K562 (cell line): ENCODE measurements at regions not wholly inside any gene's neighbourhood (a gene's known extent, or its start where the extent isn't known, plus 50 kb on each side); places are given as distances from the start of the nearest gene placed in this dataset.

Experiments used
- ATAC-seq: fragments of 200-7000 bp; cut with Tn5 transposase; 3 replicates; pipeline ENCODE4 v1.9.1; 2020; ENCODE audit warnings: moderate library complexity
- BruUV-seq: library from RNA; stranded (reverse); fragments of 400-500 nt; replicated peaks from 2 replicates; lab custom pipeline; 2021; lab: Mats Ljungman, UMichigan
- CTCF ChIA-PET: fragments of 300-600 bp; formaldehyde crosslinking; extraction: SDS; loops from one replicate; lab custom pipeline; 2021; ENCODE audit warnings: low intra/inter-chr PET ratio; lab: Yijun Ruan, JAX
- POLR2A ChIA-PET: fragments of 300-600, 350-650 bp; sonication (Branson Sonifier 250); formaldehyde crosslinking; extraction: SDS; loops from one replicate; lab custom pipeline; 2021; ENCODE audit warnings: antibody characterized with exemption, inconsistent platforms; lab: Yijun Ruan, JAX
- DNase-seq, 4 experiments: peaks; one replicate each; pipeline versions ENCODE4 v3.0.0 to v3.0.0-alpha.2; 2011 to 2018; ENCODE audit warnings: low spot score in 3 of 4, mixed read lengths in 3 of 4; ENCODE audit errors: extremely low read depth in 1 of 4
- FAIRE-seq: peaks from 2 replicates; lab custom pipeline; 2011; peaks lifted over from hg19 to GRCh38; lab: Jason Lieb, UNC
- H2AFZ ChIP-seq: 2 replicates; pipeline ENCODE4 v1.6.0; 2011; ENCODE audit warnings: low read depth, low read length, control low read depth, inconsistent platforms
- H3K27ac ChIP-seq: fragments of 200-600 bp; 3 replicates; pipeline ENCODE4 v1.8.0; 2011; ENCODE audit warnings: low read depth, mild to moderate bottlenecking, control low read depth, inconsistent platforms, low read length, moderate library complexity, mixed read lengths; ENCODE audit errors: extremely low read depth
- H3K27me3 ChIP-seq, 2 experiments: fragments of 300-600 bp in 1 of 2; 2 replicates in 1 of 2; 3 replicates in 1 of 2; pipeline versions ENCODE4 v1.6.0 to v1.8.0; 2011; ENCODE audit warnings: inconsistent platforms in 2 of 2, low read length in 2 of 2, mild to moderate bottlenecking in 1 of 2, mixed read lengths in 1 of 2, moderate library complexity in 1 of 2; ENCODE audit not compliant: control insufficient read depth in 2 of 2, insufficient read depth in 2 of 2
- H3K36me3 ChIP-seq: fragments of 300-600 bp; 3 replicates; pipeline ENCODE4 v1.8.0; 2011; ENCODE audit warnings: mild to moderate bottlenecking, low read length, inconsistent platforms; ENCODE audit not compliant: control insufficient read depth, insufficient read depth
- H3K4me1 ChIP-seq, 2 experiments: fragments of 200-600 bp in 1 of 2; replicated peaks in 1 of 2; 2 replicates in 1 of 2; 3 replicates in 1 of 2; pipeline versions ENCODE4 v1.5.1 to v1.8.0; 2011; ENCODE audit warnings: inconsistent platforms in 2 of 2, low read length in 2 of 2, mild to moderate bottlenecking in 1 of 2, mixed read lengths in 1 of 2, moderate library complexity in 1 of 2; ENCODE audit not compliant: control insufficient read depth in 2 of 2, insufficient read depth in 2 of 2
- H3K4me2 ChIP-seq: 2 replicates; pipeline ENCODE4 v1.6.1; 2011; ENCODE audit warnings: low read length, control low read depth, inconsistent platforms, mixed read lengths; ENCODE audit not compliant: insufficient read depth
- H3K4me3 ChIP-seq: fragments of 200-600 bp; sonication (generic), shearing (Covaris generic); 2 replicates; pipeline ENCODE4 v1.5.1; 2016; ENCODE audit warnings: control low read depth, inconsistent platforms
- H3K79me2 ChIP-seq: fragments of 200-600 bp; 3 replicates; pipeline ENCODE4 v1.8.0; 2011; ENCODE audit warnings: low read length, inconsistent platforms; ENCODE audit not compliant: control insufficient read depth, insufficient read depth
- H3K9ac ChIP-seq, 2 experiments: 2 replicates each; pipeline versions ENCODE4 v1.6.0 to v1.6.1; 2011; ENCODE audit warnings: low read depth in 2 of 2, low read length in 2 of 2, control low read depth in 1 of 2, inconsistent platforms in 1 of 2, mild to moderate bottlenecking in 1 of 2, mixed read lengths in 1 of 2; ENCODE audit not compliant: insufficient read depth in 1 of 2
- H3K9me1 ChIP-seq: one replicate; pipeline ENCODE4 v1.6.0; 2011; ENCODE audit warnings: inconsistent platforms, mild to moderate bottlenecking, low read length, moderate library complexity; ENCODE audit not compliant: control insufficient read depth, insufficient read depth
- H3K9me3 ChIP-seq: replicated peaks from 2 replicates; pipeline ENCODE4 v1.5.1; 2011; ENCODE audit warnings: low read depth, low read length, inconsistent platforms; ENCODE audit not compliant: control insufficient read depth, insufficient read depth
- H4K20me1 ChIP-seq: replicated peaks from 2 replicates; pipeline ENCODE4 v1.6.1; 2011; ENCODE audit warnings: low read length, inconsistent platforms, mixed read lengths; ENCODE audit not compliant: control insufficient read depth, insufficient read depth
- CEBPG ChIP-seq, 3 experiments: fragments of 200-800 bp in 1 of 3; sonication (Bioruptor generic) in 1 of 3; sonication (generic) in 1 of 3; formaldehyde crosslinking in 1 of 3; IDR thresholded peaks in 2 of 3; conservative IDR thresholded peaks in 1 of 3; 2 replicates each; pipeline versions ENCODE4 v1.6.1 to v1.8.0; 2016 to 2022; ENCODE audit warnings: missing compliant biosample characterization in 2 of 3, missing genetic modification characterization in 2 of 3, mild to moderate bottlenecking in 1 of 3, missing genetic modification reagents in 1 of 3
- CREB3L1 ChIP-seq: fragments of 450-650 bp; IDR thresholded peaks from 2 replicates; pipeline ENCODE4 v1.6.1; 2014; ENCODE audit warnings: low read depth, mild to moderate bottlenecking, moderate library complexity, borderline replicate concordance
- HMGN3 ChIP-seq: IDR thresholded peaks from 2 replicates; pipeline ENCODE4 v1.6.1; 2011; ENCODE audit warnings: borderline replicate concordance, low read depth, mild to moderate bottlenecking, mixed read lengths, low read length; ENCODE audit not compliant: insufficient read length; ENCODE audit errors: extremely low read depth
- KDM4B ChIP-seq, 2 experiments: fragments of 450-650 bp in 1 of 2; sonication (generic) in 1 of 2; IDR thresholded peaks; 2 replicates each; pipeline ENCODE4 v1.6.1; 2016 to 2017; ENCODE audit warnings: borderline replicate concordance in 2 of 2, antibody characterized with exemption in 1 of 2, low read depth in 1 of 2, mild to moderate bottlenecking in 1 of 2
- NR3C1 ChIP-seq: sonication (generic); formaldehyde crosslinking; IDR thresholded peaks from 2 replicates; pipeline ENCODE4 v1.8.1; 2022; ENCODE audit warnings: missing genetic modification reagents
- PCBP2 ChIP-seq: fragments of 200-400 bp; formaldehyde crosslinking; IDR thresholded peaks from 2 replicates; pipeline ENCODE4 v1.6.1; 2018; ENCODE audit warnings: low read length, low read depth, mild to moderate bottlenecking, moderate library complexity; ENCODE audit not compliant: poor library complexity, severe bottlenecking
- ZNF398 ChIP-seq: fragments of 250-450 bp; sonication (Bioruptor Pico); IDR thresholded peaks from 2 replicates; pipeline ENCODE4 v1.8.0; 2021; ENCODE audit warnings: moderate library complexity, mild to moderate bottlenecking, inconsistent platforms
- WGBS: fragments of 100-300 bp; shearing (Covaris generic); methylation state at CpG from one replicate; pipeline ENCODE4 v1.1.6; 2016; ENCODE audit warnings: low coverage, mixed read lengths; ENCODE audit not compliant: insufficient coverage; ENCODE audit errors: missing lambda C conversion rate; 5-methylcytosine and 5-hydroxymethylcytosine counted together
- in situ Hi-C: fragments of 300-500 bp; cut with MboI; formaldehyde crosslinking; loops from 4 replicates; pipeline ENCODE4 v1.15.0; 2018; ENCODE audit warnings: inconsistent platforms, mixed read lengths
- intact Hi-C: fragments of 100-400 bp; cut with micrococcal nuclease; formaldehyde crosslinking; loops from 2 replicates; pipeline ENCODE4 v1.14.2; 2022
- TF ChIP-seq, protein P1 (sequence below): fragments of 200-800 bp; sonication (Bioruptor generic); IDR thresholded peaks from 2 replicates; pipeline ENCODE4 v1.6.1; 2017; ENCODE audit warnings: missing genetic modification characterization, missing compliant biosample characterization
- TF ChIP-seq, protein P2 (sequence below): sonication (generic); formaldehyde crosslinking; IDR thresholded peaks from 2 replicates; pipeline ENCODE4 v1.8.0; 2022; ENCODE audit warnings: missing genetic modification reagents, mild to moderate bottlenecking, moderate library complexity, borderline replicate concordance
- TF ChIP-seq, protein P3 (sequence below): fragments of 450-650 bp; IDR thresholded peaks from 2 replicates; pipeline ENCODE4 v1.6.1; 2017; ENCODE audit warnings: antibody characterized with exemption, mild to moderate bottlenecking

- no TSS peak for BruUV-seq
- intact Hi-C loops, result no loop called here
- TF ChIP-seq CREB3L1, result no peak
- no peak for TF ChIP-seq PCBP2
- no peak for TF ChIP-seq NR3C1
- TF ChIP-seq, protein P1, sequence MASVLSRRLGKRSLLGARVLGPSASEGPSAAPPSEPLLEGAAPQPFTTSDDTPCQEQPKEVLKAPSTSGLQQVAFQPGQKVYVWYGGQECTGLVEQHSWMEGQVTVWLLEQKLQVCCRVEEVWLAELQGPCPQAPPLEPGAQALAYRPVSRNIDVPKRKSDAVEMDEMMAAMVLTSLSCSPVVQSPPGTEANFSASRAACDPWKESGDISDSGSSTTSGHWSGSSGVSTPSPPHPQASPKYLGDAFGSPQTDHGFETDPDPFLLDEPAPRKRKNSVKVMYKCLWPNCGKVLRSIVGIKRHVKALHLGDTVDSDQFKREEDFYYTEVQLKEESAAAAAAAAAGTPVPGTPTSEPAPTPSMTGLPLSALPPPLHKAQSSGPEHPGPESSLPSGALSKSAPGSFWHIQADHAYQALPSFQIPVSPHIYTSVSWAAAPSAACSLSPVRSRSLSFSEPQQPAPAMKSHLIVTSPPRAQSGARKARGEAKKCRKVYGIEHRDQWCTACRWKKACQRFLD (CRISPR knock-in tag), result no peak
- TF ChIP-seq, protein P2, sequence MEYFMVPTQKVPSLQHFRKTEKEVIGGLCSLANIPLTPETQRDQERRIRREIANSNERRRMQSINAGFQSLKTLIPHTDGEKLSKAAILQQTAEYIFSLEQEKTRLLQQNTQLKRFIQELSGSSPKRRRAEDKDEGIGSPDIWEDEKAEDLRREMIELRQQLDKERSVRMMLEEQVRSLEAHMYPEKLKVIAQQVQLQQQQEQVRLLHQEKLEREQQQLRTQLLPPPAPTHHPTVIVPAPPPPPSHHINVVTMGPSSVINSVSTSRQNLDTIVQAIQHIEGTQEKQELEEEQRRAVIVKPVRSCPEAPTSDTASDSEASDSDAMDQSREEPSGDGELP (CRISPR knock-in tag), result no peak
- TF ChIP-seq CEBPG (CRISPR knock-in tag; IDR thresholded peaks at IDR 0.05), result no peak
- no peak for TF ChIP-seq CEBPG (tag; conservative IDR thresholded peaks at IDR 0.05 in 1 of 2, IDR thresholded peaks at IDR 0.05 in 1 of 2)
- no peak for TF ChIP-seq KDM4B (IDR thresholded peaks at IDR 0.05; ENCODE audit: borderline replicate concordance in 2 of 2, low read depth in 1 of 2)
- TF ChIP-seq, protein P3, sequence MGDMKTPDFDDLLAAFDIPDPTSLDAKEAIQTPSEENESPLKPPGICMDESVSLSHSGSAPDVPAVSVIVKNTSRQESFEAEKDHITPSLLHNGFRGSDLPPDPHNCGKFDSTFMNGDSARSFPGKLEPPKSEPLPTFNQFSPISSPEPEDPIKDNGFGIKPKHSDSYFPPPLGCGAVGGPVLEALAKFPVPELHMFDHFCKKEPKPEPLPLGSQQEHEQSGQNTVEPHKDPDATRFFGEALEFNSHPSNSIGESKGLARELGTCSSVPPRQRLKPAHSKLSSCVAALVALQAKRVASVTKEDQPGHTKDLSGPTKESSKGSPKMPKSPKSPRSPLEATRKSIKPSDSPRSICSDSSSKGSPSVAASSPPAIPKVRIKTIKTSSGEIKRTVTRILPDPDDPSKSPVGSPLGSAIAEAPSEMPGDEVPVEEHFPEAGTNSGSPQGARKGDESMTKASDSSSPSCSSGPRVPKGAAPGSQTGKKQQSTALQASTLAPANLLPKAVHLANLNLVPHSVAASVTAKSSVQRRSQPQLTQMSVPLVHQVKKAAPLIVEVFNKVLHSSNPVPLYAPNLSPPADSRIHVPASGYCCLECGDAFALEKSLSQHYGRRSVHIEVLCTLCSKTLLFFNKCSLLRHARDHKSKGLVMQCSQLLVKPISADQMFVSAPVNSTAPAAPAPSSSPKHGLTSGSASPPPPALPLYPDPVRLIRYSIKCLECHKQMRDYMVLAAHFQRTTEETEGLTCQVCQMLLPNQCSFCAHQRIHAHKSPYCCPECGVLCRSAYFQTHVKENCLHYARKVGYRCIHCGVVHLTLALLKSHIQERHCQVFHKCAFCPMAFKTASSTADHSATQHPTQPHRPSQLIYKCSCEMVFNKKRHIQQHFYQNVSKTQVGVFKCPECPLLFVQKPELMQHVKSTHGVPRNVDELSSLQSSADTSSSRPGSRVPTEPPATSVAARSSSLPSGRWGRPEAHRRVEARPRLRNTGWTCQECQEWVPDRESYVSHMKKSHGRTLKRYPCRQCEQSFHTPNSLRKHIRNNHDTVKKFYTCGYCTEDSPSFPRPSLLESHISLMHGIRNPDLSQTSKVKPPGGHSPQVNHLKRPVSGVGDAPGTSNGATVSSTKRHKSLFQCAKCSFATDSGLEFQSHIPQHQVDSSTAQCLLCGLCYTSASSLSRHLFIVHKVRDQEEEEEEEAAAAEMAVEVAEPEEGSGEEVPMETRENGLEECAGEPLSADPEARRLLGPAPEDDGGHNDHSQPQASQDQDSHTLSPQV, result no peak
- TF ChIP-seq HMGN3, result no peak
- TF ChIP-seq ZNF398 (CRISPR knock-in tag), result no peak
- ATAC-seq, result no peak
- H2AFZ ChIP-seq, result no peak overlapping the region
- H3K4me2 ChIP-seq, result no peak overlapping the region
- H3K4me1 ChIP-seq, result no peaks in the 10 kb centered on the region
- FAIRE-seq, result no peak
- POLR2A ChIA-PET, result no interaction called here
- 1% methylated on average over 6 of the region's 6 CpGs for WGBS
- H3K9ac ChIP-seq, result no peak overlapping the region
- DNase-seq, result no peak
- no peak overlapping the region for H3K4me3 ChIP-seq
- no peaks in the 10 kb centered on the region for H3K9me3 ChIP-seq
- no peaks in the 10 kb centered on the region for H3K79me2 ChIP-seq
- H3K27me3 ChIP-seq, result no peaks in the 10 kb centered on the region; a peak in 1 of 5 replicates
- no peaks in the 10 kb centered on the region for H4K20me1 ChIP-seq
- H3K27ac ChIP-seq, result no peak overlapping the region
- CTCF ChIA-PET, result no interaction called here
- no peaks in the 10 kb centered on the region for H3K9me1 ChIP-seq
- in situ Hi-C loops, result no loop called here
- no peaks in the 10 kb centered on the region for H3K36me3 ChIP-seq
Measured at GRCh38 chr4:188245651-188246050, 106.4 kb downstream of the TRIML1 start.
